ENCODE measurements at regions not wholly inside any gene's neighbourhood (a gene's known extent, or its start where the extent isn't known, plus 50 kb on each side); places are given as distances from the start of the nearest gene placed in this dataset.

- H2BK15ac ChIP-seq (ENCODE audit: low read depth, low read length) = no peak overlapping the region
- no peak overlapping the region for H2BK5ac ChIP-seq (ENCODE audit: insufficient read length, low read length)
- no peak overlapping the region for H2BK120ac ChIP-seq (ENCODE audit: low read depth, low read length, poor library complexity, severe bottlenecking)
- H3K23me2 ChIP-seq (ENCODE audit: insufficient read length, low read depth, low read length, poor library complexity, severe bottlenecking) = no peaks in the 10 kb centered on the region
- no peak overlapping the region for H3K4me2 ChIP-seq (ENCODE audit: insufficient read depth, insufficient read length, low read length)
- no peak overlapping the region for H4K5ac ChIP-seq (ENCODE audit: insufficient read length, low read depth, low read length)
- H2AFZ ChIP-seq (ENCODE audit: low read length) = no peak overlapping the region
- H3K4ac ChIP-seq (ENCODE audit: low read depth, low read length) = no peak overlapping the region
- Mint-ChIP-seq H3K9me3 (no peaks in the 10 kb centered on the region), H3K4me1 (no peaks in the 10 kb centered on the region), H3K4me3 (no peak overlapping the region), H3K36me3 (ENCODE audit: insufficient read depth in 1 of 3, low read depth in 3 of 3) (no peaks in the 10 kb centered on the region), H3K27me3 (ENCODE audit: low read depth) (peaks cover 2% of the 10 kb centered on the region; the same call in 1 of the 2 replicates), H3K27ac (no peak overlapping the region; a peak in 1 of 7 replicates)
- no peaks in the 10 kb centered on the region for H3K79me1 ChIP-seq (ENCODE audit: insufficient read depth, low read depth, low read length, poor library complexity, severe bottlenecking)
- no peak overlapping the region for H3K18ac ChIP-seq (ENCODE audit: insufficient read length, low read depth, low read length)
- no peak overlapping the region for H3T11ph ChIP-seq (ENCODE audit: low read length)
- no peak overlapping the region for H2AK5ac ChIP-seq (ENCODE audit: insufficient read length, low read length)
- H3K27ac ChIP-seq (ENCODE audit: insufficient read length, low read depth, low read length) = no peak overlapping the region
- no peak overlapping the region for H2BK20ac ChIP-seq (ENCODE audit: low read depth, low read length, poor library complexity, severe bottlenecking)
- WGBS (ENCODE audit: extremely low coverage, insufficient read length, low lambda C conversion rate) = no CpG with 5 or more reads among the region's 5 CpGs
- H3K4me1 ChIP-seq (ENCODE audit: insufficient read depth, low read length) = no peaks in the 10 kb centered on the region
- H3K56ac ChIP-seq (ENCODE audit: insufficient read length, low read depth, low read length) = no peak overlapping the region
- no peaks in the 10 kb centered on the region for H3K9me3 ChIP-seq (ENCODE audit: control insufficient read depth, low read depth, low read length)
- DNase-seq = peak; percentile 34
- H3K79me2 ChIP-seq (ENCODE audit: insufficient read depth, low read length) = no peaks in the 10 kb centered on the region
- H4K20me1 ChIP-seq (ENCODE audit: control insufficient read depth, insufficient read depth, insufficient read length) = no peaks in the 10 kb centered on the region
- TF ChIP-seq CTCF (conservative IDR thresholded peaks at IDR 0.05) = peak; percentile 54
- H4K91ac ChIP-seq (ENCODE audit: insufficient read length, low read depth, low read length) = no peak overlapping the region
- no peak overlapping the region for H2BK12ac ChIP-seq (ENCODE audit: insufficient read length, low read depth, low read length)
- no peak overlapping the region for H3K9ac ChIP-seq (ENCODE audit: extremely low read depth, insufficient read length, low read length)
- H3K23ac ChIP-seq (ENCODE audit: insufficient read length, low read depth, low read length) = no peak overlapping the region
- no peak overlapping the region for H3K14ac ChIP-seq (ENCODE audit: insufficient read depth, low read length)
- H3K27me3 ChIP-seq (ENCODE audit: insufficient read depth, low read length) = no peaks in the 10 kb centered on the region
- H4K8ac ChIP-seq (replicated peaks; ENCODE audit: insufficient read length, low read depth, low read length) = no peak overlapping the region
Observed at GRCh38 chr4:98828801-98829200, 100.1 kb downstream of the EIF4E start.

All from H9 (cell line).